HG03342 (cell line): ENCODE measurements at regions not wholly inside any gene's neighbourhood (a gene's known extent, or its start where the extent isn't known, plus 50 kb on each side); places are given as distances from the start of the nearest gene placed in this dataset.

ENCODE experiments used
- ATAC-seq: cut with Tn5 transposase; IDR thresholded peaks from one replicate; pipeline ENCODE4 v1.9.1; 2021; ENCODE audit warnings: mild to moderate bottlenecking, moderate library complexity; ENCODE audit not compliant: unreplicated experiment

DNA sequence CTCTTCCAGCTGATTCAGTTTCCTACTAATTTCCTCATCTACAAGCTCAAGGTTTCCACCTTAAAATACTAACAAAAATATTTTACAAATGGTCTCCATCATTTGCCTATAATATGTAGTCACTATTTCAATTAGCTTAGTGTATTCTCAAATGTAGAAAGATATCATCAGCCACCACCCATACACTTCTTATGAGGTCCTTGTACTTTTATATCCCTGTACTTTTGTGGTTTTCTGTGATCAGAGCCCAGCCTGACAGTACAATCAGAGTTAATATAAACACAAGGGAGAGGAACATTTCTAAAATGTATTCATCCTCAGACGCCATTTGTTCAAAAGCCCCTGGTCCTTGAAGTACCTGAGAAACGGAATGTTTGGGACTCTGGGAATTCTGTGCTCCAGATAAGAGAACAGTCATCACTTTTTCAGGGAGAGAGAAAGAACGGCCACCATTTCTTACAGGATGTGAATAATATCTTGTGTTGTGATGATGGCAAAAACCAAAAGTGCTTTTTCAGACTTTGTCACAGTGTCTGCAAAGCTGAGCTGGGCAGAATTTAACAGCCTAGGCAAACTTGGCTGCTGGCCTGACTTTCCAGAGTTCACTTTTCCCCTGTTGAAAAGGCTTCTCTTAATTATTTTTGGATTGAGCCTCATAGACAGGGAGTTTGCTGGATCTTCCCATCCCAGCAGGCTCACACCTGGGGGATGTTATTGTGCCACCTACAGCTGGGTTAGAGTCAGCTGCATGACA, 361.7 kb upstream of the ACVR2A start:
- ATAC-seq, result no peak

GRCh38 chr2:147482111-147482895, 362.5 kb upstream of the ACVR2A start:
- no peak for ATAC-seq

GRCh38 chr2:147479358-147479757, 365.5 kb upstream of the ACVR2A start:
- no peak for ATAC-seq

DNA sequence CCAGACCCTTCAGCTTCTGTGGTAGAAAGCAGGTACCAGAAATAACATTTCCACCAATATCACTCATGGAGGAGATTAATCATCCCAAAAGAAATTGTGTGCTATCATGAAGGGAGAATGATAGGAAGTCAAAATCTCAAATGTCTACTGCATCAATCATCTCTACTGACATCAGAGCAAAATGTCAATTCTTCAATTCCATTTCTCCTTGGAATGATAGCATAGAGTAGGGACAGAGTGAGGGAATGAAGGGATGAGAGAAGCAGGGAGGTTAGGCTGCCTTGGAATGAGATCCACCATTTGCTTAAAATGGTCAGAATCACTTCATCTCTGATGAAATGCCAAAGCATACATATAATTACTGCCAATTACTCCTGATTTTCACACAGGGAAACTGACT, 371.8 kb upstream of the ACVR2A start:
- no peak for ATAC-seq

DNA sequence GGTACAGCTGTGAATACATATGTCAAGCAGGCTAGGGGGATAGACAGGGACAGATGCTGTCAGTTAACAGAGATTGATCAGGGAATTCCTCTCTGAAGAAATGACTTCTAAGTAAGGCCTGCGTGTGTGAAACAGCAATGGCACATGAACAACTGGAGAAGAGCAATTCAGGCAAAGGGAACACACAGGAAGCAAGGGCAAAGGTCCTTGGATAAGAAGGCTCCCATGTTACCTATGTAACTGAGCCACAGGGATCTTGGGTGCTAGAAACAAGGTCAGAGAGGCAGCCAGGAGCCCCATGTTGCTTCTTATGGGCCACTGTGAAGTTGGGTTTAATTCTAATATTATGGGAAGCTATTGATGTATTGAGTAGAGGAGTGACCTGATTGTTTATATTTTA, 373.7 kb upstream of the ACVR2A start:
- no peak for ATAC-seq

- no peak for ATAC-seq
Observed at GRCh38 chr2:147469471-147469870, 375.4 kb upstream of the ACVR2A start.

DNA sequence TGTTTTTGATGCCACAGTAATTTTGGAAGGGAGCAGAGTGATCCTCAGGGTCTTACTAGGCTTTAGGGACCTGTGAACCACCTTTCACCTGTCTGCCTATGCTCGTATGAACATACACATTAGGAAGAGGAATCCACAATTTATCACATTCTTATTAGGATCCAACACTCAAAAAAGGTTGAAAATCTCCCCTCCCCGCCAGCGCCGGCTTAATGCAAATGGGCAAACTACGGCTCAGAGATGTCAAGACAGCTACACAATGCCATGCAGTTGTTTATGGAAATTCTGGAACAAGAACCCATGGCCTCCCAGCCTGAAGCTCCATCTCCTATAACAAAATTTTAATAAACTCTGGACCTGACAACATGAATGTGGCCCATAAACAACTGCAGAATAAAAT, 375.9 kb upstream of the ACVR2A start:
- ATAC-seq, result no peak

DNA sequence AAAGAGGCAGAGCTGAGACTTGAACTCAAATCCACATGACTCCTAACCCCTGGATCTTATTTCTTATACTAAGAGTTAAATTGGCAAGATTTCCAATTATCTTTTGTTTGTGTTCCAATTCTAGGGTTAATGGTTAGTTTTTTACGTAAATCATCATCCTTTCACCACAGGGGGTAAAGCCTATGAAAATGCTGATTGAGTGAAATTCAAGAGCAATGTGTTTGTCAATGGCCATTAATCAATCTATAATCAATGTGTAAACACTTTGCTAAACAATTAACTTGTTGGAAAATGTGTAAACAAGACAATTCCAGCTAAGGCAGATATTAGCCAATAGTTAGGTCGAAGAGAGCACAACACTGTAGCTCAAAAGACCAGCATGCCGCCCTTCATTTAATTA, 376.5 kb upstream of the ACVR2A start:
- ATAC-seq, result no peak

- no peak for ATAC-seq
Observed at GRCh38 chr2:147467441-147467840, 377.4 kb upstream of the ACVR2A start.

- no peak for ATAC-seq
Observed at GRCh38 chr2:147464737-147465357, 380.0 kb upstream of the ACVR2A start.

- ATAC-seq, result peak; percentile 98
Observed at GRCh38 chr2:147463881-147464520, 380.8 kb upstream of the ACVR2A start.

DNA sequence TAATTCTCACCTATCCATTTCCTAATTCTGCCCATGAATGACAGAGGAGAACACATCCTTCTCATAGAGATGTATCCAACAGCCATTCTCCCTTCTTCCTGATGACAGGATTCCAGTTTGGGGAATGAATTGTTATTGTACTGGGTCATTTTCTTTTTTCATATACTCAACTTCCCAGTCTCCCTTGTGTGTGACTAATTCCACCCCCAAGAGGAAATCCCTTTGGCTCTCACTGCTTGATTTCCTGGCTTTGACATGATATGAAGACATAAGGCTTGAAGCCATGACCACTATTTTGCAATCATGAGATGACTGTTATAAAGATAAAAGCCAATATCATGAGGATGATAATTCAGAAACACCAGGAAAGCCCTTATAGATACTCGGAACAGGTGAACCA, 384.7 kb upstream of the ACVR2A start:
- ATAC-seq, result no peak

DNA sequence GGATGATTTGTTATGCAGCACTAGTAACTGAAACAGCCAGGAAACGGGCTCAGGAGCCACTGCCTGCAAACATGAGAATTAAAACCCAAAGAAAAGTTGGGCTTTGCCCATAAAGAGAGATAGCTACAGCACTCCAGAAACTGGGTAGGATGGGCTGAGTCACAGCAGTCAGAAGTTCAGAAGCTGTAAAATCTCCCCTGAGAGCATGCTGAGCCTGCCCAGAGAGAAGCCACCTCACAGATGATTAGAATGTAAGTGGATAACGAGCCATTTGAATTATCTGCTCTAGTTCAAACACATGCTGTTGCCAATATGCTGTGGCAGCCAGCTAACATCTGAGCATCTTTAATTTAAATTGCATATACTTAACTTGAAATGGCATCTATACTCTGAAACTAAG, 388.1 kb upstream of the ACVR2A start:
- no peak for ATAC-seq

- no peak for ATAC-seq
Observed at GRCh38 chr2:147451902-147452515, 392.8 kb upstream of the ACVR2A start.

DNA sequence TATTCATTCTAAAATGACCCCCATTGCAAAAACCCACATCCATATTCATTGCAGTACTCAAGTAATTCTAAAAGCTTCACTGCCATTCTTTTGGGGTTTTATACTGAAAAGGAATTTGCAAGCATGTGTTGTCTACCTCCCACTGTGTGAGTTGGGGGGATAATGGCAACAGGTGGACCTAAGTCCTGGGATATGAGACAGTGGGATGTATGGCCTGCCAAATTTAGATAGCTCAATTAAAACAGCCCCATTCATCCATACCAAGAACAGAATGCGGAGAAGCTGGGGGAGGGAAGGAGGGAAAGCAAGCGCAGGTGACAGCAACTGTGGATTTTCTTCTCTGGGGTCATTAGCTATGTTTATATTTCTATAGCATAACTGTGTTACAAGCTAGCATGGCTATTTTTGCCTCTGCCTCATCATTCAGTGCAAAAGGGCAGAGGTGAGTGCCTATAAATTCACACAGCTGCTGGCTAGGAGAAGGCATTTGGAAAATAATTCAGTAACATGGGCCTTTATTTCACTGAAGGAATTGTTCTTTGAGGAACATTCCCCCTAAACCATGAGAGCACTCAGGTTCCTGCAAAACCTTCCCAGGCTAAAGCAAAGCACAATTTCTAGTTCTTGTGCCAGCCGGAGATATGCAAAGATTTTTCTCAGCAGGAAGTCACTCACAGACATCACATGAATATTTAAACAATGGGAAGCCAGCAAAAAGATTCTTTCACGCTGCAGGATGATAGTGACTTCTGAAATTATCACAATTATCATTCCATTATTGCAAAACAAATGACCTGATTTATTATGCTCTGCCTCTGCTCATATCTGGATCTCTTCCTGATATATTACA, 393.9 kb upstream of the ACVR2A start:
- no peak for ATAC-seq

DNA sequence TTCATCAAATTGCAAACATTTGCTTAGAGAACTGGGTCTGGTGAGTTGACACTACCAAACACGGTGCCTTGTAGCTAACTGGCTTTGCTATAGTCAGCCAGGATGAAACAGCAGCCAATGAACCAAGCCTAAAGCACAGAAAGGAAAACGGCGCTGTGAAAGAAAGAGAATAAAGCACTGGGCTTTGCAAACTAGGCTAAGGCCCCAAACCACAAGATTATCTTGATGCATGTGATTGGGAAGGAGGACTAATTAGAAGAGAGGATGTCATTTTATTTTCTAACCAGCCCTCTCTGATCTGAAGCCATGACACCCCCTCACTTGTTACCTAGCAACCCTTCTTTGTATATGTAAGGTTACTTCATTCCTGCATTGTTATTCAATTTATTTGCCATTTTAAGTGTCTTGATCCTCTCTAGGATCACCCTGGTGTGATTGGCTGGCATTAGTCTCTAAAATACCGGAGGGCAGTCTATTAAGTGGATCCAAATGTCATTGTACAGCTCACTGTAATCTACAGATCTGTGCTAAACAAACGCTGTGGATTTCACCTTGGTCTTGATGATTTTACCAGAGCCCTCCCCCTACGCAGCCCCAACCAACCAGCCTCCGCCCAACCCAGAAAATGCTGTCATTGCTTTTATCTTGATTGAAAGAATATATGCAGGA, 395.4 kb upstream of the ACVR2A start:
- ATAC-seq, result no peak

GRCh38 chr2:147442816-147443215, 402.0 kb upstream of the ACVR2A start:
- ATAC-seq, result no peak

DNA sequence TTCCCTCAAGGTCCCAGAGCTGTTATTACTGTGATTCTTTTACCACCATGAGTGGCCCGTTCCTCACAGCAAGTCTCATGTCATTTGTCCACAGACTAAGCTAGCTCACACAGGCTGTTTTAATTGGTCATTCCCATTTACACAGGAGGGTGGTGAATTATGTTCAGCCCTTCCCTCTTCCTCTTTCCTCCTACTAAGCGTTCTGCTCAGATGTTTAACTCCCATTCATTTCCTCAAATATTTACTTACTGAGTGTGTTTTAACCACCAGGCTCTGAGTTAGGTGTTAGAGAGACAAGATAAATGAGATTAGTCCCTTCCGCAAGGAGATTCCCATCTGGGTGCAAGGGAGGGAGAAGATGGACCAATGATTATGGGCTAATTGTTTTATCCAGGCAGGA, 403.6 kb upstream of the ACVR2A start:
- ATAC-seq, result no peak

- ATAC-seq, result no peak
Observed at GRCh38 chr2:147440734-147441133, 404.1 kb upstream of the ACVR2A start.

- no peak for ATAC-seq
Observed at GRCh38 chr2:147439986-147440385, 404.8 kb upstream of the ACVR2A start.
